Activated CD8-positive, alpha-beta memory T cell treated with anti-CD3 and anti-CD28 coated beads, Interleukin-2, amount 50 U/mL, for 1 hour (primary cell): ENCODE measurements at regions not wholly inside any gene's neighbourhood (a gene's known extent, or its start where the extent isn't known, plus 50 kb on each side); places are given as distances from the start of the nearest gene placed in this dataset.

ENCODE experiments used
- DNase-seq: peaks from one replicate; pipeline ENCODE4 v3.0.0-alpha.2; 2020; ENCODE audit errors: extremely low read depth

DNA sequence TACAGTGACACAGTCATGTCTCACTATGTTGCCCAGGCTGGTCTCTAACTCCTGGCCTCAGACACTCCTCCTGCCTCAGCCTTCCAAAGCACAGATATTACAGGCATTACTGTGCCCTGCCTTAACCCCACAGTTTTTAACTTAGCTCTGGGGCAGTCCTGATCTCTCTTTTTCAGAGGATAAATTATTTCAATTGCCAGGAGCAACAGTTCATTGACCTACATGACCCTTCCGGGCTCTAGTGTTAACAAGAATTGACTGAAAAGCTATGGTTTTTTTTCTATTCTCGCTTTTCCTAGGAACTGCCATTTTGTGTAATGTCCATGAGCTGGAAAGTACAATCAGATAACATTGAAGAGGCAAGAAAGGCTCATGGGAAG is 92.8 kb downstream of the HNRNPLL start:
- no peak for DNase-seq

DNA sequence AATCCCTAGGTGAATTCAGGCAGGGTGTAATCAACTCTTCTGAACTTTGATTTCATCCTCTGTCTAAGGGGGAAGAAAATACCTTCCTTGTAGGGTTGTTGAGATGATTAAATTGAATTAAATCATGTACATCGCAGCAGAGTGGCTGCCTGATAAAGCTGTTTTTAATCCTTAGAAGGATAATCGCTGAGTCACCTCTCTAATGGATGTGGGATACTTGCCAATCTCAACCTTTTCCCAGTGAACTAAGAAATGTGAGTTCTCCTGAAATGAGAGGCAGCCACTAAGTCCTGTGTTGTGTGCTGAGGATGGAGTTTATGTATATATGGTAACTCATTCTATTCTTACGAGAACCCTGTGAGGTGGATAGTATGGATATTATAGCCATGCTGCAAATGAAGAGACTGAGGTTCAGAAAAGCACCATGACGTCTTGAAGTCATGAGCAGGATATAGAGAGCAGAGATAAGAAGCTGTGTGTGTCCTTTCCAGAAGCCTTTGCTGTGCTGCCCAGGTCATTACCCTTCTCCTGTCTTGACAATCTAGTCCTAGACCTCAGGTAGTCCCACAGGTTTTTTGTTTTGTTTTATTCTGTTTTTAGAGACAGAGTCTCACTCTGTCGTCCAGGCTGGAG is 93.3 kb downstream of the HNRNPLL start:
- DNase-seq, result no peak

DNA sequence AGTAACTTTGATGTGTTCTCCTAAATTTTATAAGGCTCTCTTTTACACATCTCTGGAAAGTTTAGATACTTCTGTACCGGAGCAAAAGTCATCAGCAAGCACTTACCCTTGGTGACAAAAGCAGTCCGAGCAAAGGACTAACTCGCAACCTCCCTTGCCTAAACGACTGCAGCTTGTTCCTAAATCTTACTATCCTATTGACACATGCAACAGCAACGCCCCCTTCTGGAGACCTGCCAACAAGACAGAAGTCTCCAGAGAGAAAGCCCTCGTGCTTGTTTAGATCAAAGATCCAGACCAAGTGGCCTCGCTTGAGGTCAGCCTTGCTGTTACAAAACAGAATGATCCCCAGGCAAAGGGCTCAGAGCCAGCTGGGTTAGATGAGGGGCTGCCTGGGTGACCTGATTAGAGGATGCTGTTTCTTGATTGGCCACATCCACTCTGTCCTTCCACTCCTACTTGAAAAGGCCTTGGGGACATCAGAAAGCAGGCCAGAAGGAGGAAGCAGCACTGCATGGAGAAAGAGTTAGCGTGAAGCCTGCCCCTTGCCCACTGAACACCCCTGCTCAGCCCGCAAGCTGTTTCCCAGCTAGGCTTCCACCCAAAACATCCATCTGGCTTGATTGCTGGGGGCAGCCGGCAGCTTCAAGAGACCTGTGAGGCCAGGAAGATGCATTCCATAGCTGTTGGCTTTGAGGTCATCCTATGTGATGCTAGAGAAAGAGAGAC is 94.3 kb downstream of the HNRNPLL start:
- peak; percentile 56 for DNase-seq

DNA sequence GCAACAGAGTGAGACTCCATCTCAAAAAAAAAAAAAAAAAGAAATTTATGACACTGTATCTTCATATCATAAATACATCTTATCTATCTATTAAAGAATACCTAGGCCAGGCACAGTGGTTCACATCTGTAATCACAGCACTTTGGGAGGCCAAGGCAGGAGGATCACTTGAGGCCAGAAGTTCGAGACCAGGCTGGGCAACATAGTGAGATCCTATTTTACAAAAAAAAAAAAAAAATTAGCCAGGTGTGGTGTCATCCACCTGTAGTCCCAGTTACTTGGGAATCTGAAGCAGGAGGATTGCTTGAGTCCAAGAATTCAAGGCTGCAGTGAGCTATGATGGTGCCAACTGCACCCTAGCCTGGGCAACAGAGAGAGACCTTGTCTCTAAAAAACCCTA is 95.0 kb downstream of the HNRNPLL start:
- DNase-seq, result no peak

DNA sequence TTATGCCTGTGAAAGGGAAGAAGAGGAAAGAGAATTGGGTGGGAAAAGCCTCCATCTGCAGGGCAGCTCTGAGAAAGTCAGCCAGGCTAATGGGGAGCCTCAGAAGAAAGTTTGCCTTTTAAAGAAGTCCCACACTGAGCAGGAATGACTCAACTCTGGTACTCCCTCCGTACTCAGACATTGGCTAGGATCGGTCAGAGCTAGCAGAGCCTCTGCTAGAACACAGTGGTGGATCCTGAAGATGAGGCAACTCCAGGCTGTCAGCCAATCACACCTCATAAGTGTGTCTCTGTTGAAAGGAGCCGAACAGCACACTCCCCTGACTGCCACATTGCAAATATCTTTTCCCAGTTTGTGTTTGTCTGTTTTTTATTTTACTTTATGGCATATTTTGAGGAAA is 96.9 kb downstream of the HNRNPLL start:
- DNase-seq, result no peak

DNA sequence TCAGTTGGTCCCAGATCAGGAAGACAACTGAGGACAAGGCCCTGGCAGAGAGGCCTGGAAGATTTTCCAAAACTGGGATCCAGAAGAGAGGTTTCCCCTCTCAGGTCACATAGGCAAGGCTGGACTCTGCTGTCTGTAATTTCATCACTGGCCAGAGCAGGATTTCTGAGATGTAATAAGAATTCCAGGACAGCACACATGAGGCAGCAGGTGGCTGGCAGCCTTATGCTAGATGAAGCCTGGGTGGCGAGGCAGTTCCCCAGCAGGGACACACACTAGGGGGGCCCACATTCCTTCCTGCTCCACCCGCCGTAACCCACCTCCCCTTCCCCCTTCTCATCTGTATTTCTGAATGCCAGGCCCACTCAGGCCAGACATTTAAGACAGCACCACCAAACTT is 98.6 kb downstream of the HNRNPLL start:
- DNase-seq, result no peak

DNA sequence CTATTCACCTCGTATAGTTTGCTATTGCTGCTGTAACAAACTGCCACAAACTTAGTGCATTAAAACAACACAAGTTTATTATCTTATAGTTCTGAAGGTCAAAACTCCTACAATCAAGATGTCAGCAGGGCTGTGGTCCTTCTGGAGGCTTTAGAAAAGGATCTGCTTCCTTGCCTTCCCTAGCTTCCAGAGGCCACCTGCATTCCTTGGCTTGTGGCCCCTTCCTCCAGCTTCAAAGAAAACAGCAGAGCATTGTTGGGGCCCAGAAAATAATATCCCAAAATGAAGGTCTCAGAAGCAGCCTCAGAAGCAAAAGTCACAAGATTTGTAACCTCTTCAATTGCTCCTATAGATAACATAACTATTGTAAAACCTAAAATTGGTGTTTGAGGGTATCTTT is 100.6 kb downstream of the HNRNPLL start:
- no peak for DNase-seq

DNA sequence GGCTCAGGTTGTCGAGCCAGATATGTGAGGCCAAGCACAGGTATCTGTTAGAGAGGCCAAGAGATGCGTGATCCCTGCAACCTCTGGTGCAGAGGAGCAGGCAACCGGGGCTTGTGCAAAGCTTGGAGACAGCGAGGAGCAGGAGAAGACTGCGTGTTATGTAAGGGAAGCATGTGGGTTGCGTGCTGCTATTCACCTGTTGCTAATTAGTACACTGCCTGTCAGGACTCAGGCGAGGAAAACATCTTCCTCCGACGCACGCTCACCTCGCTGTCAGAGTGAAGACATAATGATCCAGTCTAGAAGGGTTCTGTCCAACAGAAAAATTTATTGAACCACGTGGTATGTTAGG is 102.5 kb downstream of the HNRNPLL start:
- DNase-seq, result no peak

DNA sequence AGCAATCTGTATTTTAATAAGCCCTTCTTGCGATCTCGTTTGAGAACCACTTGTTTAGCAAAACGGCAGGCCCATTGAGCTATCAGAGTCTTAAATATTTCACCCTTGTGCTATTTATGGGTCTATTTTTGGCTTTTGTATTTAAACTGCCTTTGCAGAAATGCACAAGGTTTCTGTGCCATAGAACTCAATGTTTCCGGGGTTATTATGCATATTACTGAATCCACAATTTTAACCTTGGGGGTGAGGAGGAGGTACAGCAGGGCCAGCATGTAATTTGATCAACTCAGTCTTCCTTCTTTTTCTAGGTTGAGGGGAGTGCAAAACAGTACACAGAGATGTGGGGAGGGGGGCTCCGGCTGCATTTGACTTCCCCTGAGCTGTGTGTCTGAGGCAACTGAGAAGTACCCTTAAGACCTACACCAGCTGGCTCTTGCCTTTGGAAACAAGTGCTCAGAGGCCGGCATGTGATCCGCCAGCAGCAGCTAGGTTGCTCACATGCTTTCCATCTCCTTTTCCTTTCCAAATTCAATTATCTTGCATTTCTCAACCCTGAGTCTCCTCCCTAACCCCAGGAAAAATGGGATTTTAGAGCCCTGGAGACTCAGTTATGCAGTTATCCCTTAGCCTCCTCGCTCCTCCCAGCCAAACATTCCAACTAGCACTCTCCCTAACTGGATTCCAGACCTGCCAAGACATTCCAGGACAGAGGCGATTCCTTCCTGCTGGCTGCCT is 103.0 kb downstream of the HNRNPLL start:
- DNase-seq, result no peak

DNA sequence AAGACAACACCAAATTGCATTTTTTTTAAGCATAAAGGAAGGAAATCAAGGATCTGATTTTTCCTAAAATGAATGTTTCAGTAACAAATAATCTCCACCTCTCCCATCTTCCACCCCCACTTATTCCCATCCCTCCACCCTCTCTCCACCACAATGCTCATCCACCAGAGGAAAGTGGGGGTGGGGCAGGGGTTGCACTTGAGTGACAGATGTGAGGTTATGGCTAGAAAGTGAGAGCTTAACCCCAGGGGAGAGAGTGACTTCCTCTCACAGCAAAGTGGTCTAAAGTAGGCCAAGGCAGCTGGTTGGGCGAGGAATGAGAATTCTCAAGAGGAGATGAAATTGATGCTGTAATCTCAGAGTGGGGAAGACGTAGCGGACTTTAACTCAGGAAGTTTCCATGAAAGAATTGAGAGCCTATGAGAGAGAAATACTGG is 104.7 kb downstream of the HNRNPLL start:
- no peak for DNase-seq

DNA sequence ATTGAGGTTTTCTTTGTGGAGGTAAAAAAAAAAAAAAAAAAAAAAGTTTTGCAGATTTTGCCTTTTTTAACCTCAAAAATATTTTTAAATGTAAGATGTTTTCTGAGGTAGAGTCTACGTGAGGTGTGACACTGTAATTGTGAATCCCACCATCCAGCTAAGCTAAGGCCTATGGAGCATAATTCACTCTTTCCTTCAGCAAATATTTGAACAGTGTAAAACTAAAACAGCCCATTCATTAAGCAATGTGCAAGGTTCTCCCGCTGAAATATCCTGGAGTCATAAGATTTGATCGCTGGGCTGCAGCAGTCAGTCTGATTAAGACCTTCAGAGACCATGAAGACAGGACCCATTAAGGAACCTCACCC is 105.1 kb downstream of the HNRNPLL start:
- no peak for DNase-seq

DNA sequence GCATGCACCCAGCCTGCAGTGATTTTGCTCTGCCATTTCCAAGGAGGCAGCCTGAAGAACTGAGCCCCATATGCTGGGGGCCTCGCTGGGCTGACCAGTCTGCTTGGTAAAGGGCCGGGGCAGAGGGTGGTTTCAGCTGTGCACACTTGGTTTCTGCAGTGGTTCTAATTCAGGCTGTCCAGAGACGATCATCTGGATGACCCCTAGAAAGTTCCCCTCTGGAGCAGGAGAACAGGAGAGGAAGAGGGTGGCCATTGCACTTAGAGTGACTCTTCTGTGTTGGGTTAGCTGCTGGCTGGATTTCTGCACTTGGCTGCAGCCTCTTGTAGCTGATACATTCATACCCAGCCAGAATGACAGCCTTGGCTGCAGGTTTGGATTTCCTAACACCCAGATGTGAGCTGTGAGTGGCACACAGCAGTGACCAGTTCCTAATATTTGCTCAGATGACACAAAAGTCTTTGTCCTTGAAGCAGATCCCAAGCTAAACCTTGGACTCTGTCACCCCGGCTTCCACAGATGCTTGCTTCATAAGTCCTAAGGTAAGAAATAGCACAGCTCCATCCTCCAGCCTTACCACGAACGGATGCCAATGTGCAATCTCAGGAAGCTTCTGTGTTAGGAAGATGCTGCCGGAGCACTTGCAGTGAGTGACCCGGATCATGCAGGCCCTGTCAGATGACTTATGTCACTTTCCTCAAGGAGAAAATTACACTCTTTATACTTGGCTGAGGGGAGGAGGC is 105.6 kb downstream of the HNRNPLL start:
- DNase-seq, result no peak

DNA sequence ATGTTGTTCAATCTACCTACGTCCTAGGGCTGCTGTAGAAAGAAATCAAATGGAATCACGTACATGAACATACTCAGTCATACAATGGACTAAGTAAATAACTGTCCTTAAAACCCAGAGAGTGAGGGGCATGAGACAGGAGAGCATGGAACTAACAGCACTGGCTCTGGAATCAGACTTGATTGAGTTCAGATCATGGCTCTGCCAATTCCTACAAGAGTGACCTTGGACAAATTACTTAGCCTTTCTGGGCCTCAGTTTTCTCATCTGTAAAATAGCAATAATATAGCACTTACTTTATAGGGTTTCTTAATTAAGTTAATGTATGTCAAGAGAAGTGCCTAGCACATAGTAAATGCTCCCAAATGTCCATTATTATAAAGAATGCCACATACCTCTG is 106.8 kb downstream of the HNRNPLL start:
- no peak for DNase-seq

DNA sequence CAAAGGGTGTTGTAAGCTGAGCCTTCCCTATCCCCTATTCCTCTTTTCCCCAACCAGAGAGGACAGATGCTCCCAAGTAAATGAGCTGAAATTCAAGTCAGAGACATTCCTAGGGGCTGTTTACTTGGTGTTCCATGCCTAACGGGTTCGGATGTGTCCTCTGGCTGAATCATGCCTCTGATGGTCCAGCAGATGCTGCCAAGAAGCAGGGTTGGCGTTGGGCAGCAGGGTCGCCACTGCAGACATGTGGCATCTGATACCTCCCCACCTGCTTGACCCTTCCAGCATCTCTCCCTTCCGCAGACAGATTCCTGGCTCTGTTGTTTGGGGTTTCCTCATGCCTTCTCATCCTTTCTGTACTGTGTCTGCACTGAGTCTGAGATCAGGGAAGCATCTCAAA is 108.3 kb downstream of the HNRNPLL start:
- DNase-seq, result no peak

DNA sequence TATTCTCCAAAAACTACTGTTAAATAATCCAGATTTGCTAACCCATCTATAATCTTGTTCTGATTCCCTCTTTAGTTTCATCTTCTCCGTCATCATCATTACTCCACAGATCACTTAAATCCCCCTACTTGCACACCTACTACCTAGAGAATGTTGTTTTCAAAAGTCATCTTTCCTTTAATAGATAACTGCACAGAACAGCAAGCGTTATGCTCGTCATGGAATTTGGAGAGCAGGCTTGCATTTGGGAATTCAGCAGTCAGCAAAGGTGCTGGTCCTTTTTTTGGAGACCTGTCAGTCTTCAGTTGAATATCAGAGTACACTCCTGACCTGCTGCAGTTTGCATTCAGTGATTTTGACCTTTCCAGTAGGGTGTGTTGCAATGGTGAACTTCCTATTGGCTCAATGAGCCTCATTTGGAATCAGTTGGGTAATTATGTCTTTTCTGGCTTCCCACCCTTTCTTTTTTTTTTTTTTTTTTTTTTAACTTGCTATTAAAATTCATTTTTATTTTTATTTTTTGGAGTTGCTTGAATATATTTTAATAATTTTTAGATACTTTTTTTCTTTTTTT is 110.6 kb downstream of the HNRNPLL start:
- no peak for DNase-seq

DNA sequence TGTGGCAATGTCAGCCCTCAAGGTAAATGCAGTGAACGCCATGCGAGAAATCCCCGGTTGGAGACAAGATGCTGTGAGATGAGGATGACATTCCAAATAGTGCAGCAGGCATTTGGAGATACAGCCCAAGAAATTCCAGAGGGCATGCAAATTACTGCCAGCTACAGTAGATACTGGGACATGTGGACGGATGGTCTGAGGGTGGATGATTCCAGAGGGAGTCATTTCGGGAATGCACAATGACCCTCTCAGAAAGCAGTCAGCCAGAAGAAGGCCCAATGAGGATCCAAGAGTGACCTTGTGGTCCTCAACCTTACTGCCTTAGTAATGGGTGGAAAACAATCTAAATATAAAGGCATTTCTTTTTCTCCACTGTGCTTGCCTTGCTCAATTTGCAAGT is 111.3 kb downstream of the HNRNPLL start:
- no peak for DNase-seq

DNA sequence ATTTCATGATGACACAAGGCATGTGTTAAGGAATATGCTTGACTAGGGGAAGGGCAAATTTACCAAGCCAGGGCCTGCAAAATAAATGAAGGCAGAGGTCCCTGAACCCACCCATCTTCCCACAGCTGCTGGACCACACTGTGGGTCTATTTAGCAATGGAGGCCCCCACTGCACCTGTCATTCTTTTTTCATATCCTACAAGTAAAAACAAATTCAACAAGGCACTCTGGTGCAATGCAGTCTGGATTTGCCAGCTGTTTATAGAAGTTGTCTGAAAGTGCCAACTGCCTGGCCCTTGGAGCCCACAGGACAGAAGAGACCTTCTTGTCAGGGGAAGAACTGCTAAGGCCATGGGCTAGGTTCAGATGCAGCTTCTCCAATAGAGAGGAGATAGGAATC is 112.8 kb upstream of the ATL2 start:
- no peak for DNase-seq

DNA sequence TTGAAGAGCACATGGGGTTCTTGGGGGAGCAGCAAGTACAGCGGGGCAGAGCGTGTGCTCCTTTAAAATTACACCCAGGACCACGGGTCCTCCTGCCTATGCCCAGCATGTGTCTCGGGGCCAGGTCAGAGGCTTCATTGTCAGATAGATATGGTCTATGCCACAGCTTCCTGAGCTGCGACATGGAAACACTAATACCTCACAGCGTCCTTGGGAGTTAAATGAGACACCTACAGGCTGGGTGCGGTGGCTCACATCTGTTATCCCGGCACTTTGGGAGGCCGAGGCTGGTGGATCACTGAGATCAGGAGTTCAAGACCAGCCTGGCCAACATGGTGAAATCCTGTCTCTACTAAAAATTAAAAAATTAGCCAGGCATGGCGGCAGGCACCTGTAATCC is 110.8 kb upstream of the ATL2 start:
- no peak for DNase-seq

DNA sequence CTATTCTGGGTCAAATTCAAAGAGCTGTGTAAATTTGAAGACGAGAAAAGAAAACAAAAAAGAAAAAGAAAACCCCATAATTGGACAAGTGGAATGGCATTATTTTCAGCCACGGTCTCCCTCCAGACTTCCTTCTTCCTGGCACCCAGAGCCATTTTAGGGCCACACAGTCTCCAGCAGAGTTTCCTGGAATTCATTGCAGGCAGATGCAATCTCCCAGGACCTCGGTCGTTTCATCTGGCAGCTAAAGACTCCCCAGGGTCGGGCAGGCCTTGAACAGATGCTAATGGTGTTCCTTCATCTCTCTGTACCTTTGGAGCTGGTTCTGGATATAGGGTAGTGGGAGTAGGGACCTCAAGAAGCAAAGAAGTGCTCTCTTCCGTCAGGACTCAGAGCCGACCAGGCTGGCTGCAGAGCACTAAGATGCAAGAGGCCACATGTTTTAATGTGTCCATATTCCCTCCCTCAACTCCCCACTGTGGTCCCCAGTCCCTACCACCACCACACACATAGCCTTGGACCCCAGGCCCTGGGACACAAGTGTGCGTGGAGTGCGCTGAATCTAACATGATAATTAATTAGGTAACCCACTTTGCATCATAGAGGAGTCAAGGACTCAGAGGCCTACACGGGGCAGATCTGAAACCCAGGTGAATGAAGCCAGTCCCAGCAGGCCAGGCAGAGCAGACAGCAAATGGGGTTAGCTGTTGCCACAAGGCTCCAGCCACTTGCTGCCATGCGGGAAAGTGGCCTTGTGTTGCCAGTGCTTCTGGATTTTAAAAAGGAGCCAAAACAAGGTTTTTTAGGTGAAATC is 109.3 kb upstream of the ATL2 start:
- DNase-seq, result no peak

DNA sequence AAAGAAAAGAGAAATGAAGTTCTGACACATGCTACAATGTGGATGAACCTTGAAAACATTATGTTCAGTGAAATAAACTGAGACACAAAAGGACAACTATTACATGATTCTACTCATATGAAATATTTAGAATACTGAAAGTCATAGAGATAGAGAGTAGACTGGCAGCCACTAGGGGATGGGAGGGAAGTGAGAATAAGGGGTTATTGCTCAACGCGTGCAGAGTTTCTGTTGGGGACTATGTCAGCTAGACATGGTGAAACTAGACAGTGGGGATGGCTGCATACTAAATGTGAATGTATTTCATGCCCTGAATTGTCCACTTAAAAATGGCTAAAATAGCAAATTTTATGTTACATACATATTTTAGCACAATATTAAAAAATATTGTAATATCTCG is 108.7 kb upstream of the ATL2 start:
- DNase-seq, result no peak

DNA sequence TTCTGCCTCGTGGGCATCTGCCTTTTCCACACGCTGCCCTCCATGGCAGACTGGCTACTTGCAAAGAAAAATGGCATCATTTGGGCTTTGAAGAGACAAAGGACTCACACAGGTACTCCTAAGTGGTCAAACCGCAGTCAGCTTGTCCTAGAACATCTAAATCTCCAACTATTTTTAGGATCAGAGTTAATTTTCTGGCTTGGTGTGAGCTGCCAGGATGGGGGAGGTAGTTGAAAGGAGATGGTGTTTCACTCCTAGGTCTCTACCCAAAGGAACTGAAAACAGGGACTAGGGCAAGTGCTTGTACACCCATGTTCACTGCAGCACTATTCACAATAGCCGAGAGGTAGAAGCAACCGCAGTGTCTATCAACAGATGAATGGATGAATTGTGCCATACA is 107.9 kb upstream of the ATL2 start:
- no peak for DNase-seq
